GM12878 (cell line): ENCODE measurements at regions not wholly inside any gene's neighbourhood (a gene's known extent, or its start where the extent isn't known, plus 50 kb on each side); places are given as distances from the start of the nearest gene placed in this dataset.

Source experiments
- BCL11A ChIP-seq: IDR thresholded peaks from 2 replicates; pipeline ENCODE4 v1.6.1; 2011; ENCODE audit warnings: low read depth, low read length
- HCFC1 ChIP-seq: fragments of 150-350 bp; IDR thresholded peaks from 2 replicates; pipeline ENCODE4 v1.6.1; 2014; ENCODE audit warnings: low read length
- JUNB ChIP-seq: IDR thresholded peaks from 2 replicates; pipeline ENCODE4 v1.6.1; 2016; ENCODE audit warnings: antibody characterized with exemption, mild to moderate bottlenecking
- JUND ChIP-seq: IDR thresholded peaks from 2 replicates; pipeline ENCODE4 v1.6.1; 2012; ENCODE audit warnings: low read depth, mild to moderate bottlenecking, low read length, improper control_type of control experiment, moderate library complexity
- MYB ChIP-seq: fragments of 150-350 bp; IDR thresholded peaks from 2 replicates; pipeline ENCODE4 v1.6.1; 2014; ENCODE audit warnings: mild to moderate bottlenecking, low read depth, low read length, borderline replicate concordance
- NFXL1 ChIP-seq: fragments of 450-650 bp; IDR thresholded peaks from 2 replicates; pipeline ENCODE4 v1.6.1; 2017; ENCODE audit warnings: antibody characterized with exemption, mild to moderate bottlenecking, borderline replicate concordance
- NFYB ChIP-seq: IDR thresholded peaks from 2 replicates; pipeline ENCODE4 v1.6.1; 2011; ENCODE audit warnings: low read depth, mild to moderate bottlenecking, low read length, improper control_type of control experiment, moderate library complexity; ENCODE audit not compliant: insufficient read depth
- POLR2AphosphoS2 ChIP-seq: IDR thresholded peaks from 2 replicates; pipeline ENCODE4 v1.6.1; 2011; ENCODE audit warnings: low read depth, mild to moderate bottlenecking, low read length, improper control_type of control experiment, moderate library complexity
- RBBP5 ChIP-seq: fragments of 200-600 bp; sonication (generic); conservative IDR thresholded peaks from 2 replicates; pipeline ENCODE4 v1.6.1; 2016
- RCOR1 ChIP-seq: conservative IDR thresholded peaks from 2 replicates; pipeline ENCODE4 v1.6.1; 2012; ENCODE audit warnings: low read depth, low read length, improper control_type of control experiment
- RUNX3 ChIP-seq: IDR thresholded peaks from 2 replicates; pipeline ENCODE4 v1.6.1; 2012; ENCODE audit warnings: low read length, inconsistent platforms
- SMAD1 ChIP-seq: fragments of 450-650 bp; IDR thresholded peaks from 2 replicates; pipeline ENCODE4 v1.6.1; 2018; ENCODE audit warnings: mild to moderate bottlenecking, low read depth; ENCODE audit not compliant: partially characterized antibody
- SMAD5 ChIP-seq: IDR thresholded peaks from 2 replicates; pipeline ENCODE4 v1.6.1; 2016; ENCODE audit warnings: antibody characterized with exemption, low read depth
- TF ChIP-seq, protein P1 (sequence below): fragments of 450-650 bp; IDR thresholded peaks from 2 replicates; pipeline ENCODE4 v1.6.1; 2017; ENCODE audit warnings: low read depth, mild to moderate bottlenecking, moderate library complexity
- TF ChIP-seq, protein P2 (sequence below): IDR thresholded peaks from 2 replicates; pipeline ENCODE4 v1.6.1; 2012; ENCODE audit warnings: low read depth, low read length, improper control_type of control experiment
- TF ChIP-seq, protein P3 (sequence below): fragments of 450-650 bp; IDR thresholded peaks from 2 replicates; pipeline ENCODE4 v1.6.1; 2016; ENCODE audit warnings: mild to moderate bottlenecking
- TF ChIP-seq, protein P4 (sequence below): IDR thresholded peaks from 2 replicates; pipeline ENCODE4 v1.6.1; 2011; ENCODE audit warnings: borderline replicate concordance, low read depth, mild to moderate bottlenecking, moderate library complexity, low read length; ENCODE audit not compliant: insufficient read depth, poor library complexity, severe bottlenecking
- TF ChIP-seq, protein P5 (sequence below): IDR thresholded peaks from 2 replicates; pipeline ENCODE4 v1.6.1; 2012; ENCODE audit warnings: low read depth, low read length, improper control_type of control experiment
- TF ChIP-seq, protein P6 (sequence below): IDR thresholded peaks from 2 replicates; pipeline ENCODE4 v1.6.1; 2011; ENCODE audit warnings: borderline replicate concordance, low read depth, mild to moderate bottlenecking, moderate library complexity, mixed read lengths, low read length; ENCODE audit not compliant: insufficient read depth; ENCODE audit errors: extremely low read length
- TF ChIP-seq, protein P7 (sequence below): fragments of 450-650 bp; IDR thresholded peaks from 2 replicates; pipeline ENCODE4 v1.6.1; 2017; ENCODE audit warnings: mild to moderate bottlenecking

DNA sequence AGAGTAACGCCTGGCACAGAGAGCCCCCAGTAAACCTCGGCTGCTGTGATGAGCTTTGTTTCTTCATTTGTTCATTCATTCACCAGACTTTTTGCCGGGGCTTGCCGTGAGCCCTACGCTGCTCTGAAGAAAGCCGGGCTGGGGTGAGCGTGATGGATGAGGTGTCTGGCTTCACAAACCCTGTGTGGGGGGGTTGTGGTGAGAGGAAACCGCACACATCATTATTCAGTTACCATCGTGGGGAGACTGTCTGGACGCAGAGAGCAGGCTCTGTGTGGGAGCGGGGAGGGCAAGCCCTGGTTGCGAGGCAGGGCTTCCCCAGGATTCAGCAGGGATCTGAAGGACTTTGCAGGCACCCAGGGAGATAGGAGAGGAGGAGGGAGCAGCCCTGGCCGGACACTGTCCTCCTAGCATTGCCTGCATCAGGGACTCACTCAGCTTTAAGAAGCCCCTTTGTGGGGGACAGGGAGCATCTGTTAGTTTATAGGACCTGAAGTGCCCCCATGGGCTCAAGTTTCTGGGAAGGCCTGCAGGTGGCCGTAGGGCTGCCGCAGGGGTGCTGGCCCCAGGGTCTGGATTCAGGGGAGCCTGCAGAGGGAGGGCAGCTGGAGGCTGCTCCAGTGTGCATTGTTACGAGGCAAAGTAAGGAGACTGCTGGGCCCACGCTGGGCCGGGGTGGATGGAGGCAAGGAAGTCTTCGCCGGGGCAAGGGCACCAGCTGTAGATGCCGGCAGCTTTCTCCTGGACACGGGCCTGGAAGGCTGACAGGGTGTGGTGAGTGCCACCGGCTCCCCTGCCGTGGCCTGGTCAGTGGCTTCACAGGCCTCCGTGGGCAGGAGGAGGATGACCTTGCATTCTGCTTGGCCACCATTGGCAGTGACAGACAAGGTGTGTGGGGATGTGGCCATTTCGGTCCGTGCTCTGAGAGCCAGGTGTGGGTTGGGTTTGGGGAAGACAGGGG lies 334.5 kb downstream of the SEC14L1 start (continued):
- TF ChIP-seq, protein P1, sequence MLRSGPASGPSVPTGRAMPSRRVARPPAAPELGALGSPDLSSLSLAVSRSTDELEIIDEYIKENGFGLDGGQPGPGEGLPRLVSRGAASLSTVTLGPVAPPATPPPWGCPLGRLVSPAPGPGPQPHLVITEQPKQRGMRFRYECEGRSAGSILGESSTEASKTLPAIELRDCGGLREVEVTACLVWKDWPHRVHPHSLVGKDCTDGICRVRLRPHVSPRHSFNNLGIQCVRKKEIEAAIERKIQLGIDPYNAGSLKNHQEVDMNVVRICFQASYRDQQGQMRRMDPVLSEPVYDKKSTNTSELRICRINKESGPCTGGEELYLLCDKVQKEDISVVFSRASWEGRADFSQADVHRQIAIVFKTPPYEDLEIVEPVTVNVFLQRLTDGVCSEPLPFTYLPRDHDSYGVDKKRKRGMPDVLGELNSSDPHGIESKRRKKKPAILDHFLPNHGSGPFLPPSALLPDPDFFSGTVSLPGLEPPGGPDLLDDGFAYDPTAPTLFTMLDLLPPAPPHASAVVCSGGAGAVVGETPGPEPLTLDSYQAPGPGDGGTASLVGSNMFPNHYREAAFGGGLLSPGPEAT = no peak
- no peak for TF ChIP-seq SMAD1
- TF ChIP-seq RCOR1 = no peak
- no peak for TF ChIP-seq NFYB
- TF ChIP-seq, protein P2, sequence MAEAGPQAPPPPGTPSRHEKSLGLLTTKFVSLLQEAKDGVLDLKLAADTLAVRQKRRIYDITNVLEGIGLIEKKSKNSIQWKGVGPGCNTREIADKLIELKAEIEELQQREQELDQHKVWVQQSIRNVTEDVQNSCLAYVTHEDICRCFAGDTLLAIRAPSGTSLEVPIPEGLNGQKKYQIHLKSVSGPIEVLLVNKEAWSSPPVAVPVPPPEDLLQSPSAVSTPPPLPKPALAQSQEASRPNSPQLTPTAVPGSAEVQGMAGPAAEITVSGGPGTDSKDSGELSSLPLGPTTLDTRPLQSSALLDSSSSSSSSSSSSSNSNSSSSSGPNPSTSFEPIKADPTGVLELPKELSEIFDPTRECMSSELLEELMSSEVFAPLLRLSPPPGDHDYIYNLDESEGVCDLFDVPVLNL = no peak
- no peak for TF ChIP-seq SMAD5
- TF ChIP-seq JUND = no peak
- TF ChIP-seq BCL11A = peak; percentile 43; the same call in 1 of the 2 replicates
- no peak for TF ChIP-seq POLR2AphosphoS2
- TF ChIP-seq MYB = no peak
- TF ChIP-seq, protein P3, sequence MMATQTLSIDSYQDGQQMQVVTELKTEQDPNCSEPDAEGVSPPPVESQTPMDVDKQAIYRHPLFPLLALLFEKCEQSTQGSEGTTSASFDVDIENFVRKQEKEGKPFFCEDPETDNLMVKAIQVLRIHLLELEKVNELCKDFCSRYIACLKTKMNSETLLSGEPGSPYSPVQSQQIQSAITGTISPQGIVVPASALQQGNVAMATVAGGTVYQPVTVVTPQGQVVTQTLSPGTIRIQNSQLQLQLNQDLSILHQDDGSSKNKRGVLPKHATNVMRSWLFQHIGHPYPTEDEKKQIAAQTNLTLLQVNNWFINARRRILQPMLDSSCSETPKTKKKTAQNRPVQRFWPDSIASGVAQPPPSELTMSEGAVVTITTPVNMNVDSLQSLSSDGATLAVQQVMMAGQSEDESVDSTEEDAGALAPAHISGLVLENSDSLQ = peak; percentile 55
- TF ChIP-seq, protein P4, sequence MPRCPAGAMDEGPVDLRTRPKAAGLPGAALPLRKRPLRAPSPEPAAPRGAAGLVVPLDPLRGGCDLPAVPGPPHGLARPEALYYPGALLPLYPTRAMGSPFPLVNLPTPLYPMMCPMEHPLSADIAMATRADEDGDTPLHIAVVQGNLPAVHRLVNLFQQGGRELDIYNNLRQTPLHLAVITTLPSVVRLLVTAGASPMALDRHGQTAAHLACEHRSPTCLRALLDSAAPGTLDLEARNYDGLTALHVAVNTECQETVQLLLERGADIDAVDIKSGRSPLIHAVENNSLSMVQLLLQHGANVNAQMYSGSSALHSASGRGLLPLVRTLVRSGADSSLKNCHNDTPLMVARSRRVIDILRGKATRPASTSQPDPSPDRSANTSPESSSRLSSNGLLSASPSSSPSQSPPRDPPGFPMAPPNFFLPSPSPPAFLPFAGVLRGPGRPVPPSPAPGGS = no peak
- no peak for TF ChIP-seq RBBP5
- TF ChIP-seq, protein P5, sequence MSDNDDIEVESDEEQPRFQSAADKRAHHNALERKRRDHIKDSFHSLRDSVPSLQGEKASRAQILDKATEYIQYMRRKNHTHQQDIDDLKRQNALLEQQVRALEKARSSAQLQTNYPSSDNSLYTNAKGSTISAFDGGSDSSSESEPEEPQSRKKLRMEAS = no peak
- no peak for TF ChIP-seq HCFC1
- no peak for TF ChIP-seq NFXL1
- TF ChIP-seq JUNB = no peak
- TF ChIP-seq, protein P6, sequence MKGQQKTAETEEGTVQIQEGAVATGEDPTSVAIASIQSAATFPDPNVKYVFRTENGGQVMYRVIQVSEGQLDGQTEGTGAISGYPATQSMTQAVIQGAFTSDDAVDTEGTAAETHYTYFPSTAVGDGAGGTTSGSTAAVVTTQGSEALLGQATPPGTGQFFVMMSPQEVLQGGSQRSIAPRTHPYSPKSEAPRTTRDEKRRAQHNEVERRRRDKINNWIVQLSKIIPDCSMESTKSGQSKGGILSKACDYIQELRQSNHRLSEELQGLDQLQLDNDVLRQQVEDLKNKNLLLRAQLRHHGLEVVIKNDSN = no peak
- peak; percentile 94 for TF ChIP-seq RUNX3
- TF ChIP-seq, protein P7, sequence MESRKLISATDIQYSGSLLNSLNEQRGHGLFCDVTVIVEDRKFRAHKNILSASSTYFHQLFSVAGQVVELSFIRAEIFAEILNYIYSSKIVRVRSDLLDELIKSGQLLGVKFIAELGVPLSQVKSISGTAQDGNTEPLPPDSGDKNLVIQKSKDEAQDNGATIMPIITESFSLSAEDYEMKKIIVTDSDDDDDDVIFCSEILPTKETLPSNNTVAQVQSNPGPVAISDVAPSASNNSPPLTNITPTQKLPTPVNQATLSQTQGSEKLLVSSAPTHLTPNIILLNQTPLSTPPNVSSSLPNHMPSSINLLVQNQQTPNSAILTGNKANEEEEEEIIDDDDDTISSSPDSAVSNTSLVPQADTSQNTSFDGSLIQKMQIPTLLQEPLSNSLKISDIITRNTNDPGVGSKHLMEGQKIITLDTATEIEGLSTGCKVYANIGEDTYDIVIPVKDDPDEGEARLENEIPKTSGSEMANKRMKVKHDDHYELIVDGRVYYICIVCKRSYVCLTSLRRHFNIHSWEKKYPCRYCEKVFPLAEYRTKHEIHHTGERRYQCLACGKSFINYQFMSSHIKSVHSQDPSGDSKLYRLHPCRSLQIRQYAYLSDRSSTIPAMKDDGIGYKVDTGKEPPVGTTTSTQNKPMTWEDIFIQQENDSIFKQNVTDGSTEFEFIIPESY = no peak
